ENCODE measurements at regions not wholly inside any gene's neighbourhood (a gene's known extent, or its start where the extent isn't known, plus 50 kb on each side); places are given as distances from the start of the nearest gene placed in this dataset.

DNA sequence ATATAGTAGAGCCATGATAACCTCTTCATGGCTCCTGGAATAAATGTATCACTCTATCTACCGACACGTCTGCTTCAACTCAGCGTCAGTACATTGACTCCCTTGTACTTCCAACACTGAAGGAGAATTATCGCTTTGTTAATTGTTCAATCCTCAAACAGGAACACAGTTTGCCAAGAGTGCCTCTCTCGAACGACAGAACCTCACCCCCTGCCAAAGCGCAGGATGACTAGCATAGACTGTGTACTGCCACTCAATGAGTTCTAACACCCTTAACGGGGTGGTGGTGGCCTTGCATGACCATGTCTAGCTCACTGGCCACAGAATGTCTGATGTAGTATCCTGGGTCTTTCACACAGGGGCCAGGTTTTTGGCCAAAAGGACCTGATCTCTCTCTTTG is 81.4 kb upstream of the HEY2 start:
- no peak for DNase-seq

DNA sequence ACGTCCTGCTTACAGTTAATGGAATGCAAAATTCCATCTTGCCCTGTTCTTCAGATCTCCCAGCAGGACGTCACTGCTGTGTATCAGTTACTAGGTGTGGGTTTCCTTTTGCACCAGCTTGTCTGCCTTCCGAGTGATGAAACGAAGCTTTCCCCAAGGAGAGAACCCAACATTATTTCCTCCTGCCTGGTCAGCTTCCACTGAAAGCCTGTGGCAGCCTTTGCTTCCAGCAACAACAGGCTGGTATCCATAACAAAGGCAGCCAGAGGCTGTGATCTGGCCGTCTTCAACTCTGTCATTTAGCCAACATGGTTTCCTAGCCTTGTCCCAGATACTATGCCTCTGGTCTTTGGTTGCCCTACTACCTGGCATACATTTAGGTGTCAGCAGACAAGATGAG is 78.9 kb upstream of the HEY2 start:
- DNase-seq: no peak

DNA sequence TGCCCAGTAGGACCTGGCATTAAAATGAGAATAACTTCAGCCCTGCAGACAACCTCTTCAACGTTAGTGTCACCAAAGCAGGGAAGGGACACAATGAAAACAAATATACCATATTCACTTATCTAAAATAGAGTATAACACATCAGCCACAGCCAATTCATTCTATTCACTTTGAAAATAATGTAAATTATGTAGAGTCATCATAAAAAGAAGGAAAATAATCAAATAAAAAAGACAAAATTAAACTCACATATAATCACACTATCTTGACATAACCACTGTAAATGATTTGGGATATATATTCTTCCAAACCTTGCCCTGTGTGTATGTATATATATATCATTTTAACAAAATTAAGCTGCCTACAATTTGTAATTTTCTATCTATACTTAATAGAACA is 78.1 kb upstream of the HEY2 start:
- DNase-seq: no peak

- DNase-seq: no peak
Measured at GRCh38 chr6:125674230-125674629, 75.2 kb upstream of the HEY2 start.

DNA sequence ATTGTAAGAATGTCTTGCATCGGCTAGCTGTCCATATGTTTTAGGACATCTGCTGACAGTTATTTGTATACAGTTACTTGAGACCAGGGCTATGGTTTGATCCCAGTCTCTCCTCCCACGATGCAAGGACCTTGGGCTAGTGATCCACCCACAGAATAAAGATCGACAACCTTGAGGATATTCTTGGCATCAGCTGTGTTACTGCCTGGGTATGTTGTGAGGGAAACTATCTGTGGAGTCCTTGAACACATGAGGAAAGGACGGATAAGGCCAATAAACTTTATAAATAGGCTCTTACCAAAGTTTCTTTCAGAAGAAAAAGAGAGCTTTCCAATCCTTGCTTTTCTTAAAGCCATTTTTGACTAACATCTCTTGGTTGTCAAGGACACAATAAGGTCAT is 70.8 kb upstream of the HEY2 start:
- no peak for DNase-seq

GRCh38 chr6:125679128-125679527 is 70.3 kb upstream of the HEY2 start:
- no peak for DNase-seq

- no peak for DNase-seq
Measured at GRCh38 chr6:125679651-125680050, 69.8 kb upstream of the HEY2 start.

GRCh38 chr6:125682939-125683338 is 66.5 kb upstream of the HEY2 start:
- no peak for DNase-seq

GRCh38 chr6:125688138-125688537 is 61.3 kb upstream of the HEY2 start:
- no peak for DNase-seq

DNA sequence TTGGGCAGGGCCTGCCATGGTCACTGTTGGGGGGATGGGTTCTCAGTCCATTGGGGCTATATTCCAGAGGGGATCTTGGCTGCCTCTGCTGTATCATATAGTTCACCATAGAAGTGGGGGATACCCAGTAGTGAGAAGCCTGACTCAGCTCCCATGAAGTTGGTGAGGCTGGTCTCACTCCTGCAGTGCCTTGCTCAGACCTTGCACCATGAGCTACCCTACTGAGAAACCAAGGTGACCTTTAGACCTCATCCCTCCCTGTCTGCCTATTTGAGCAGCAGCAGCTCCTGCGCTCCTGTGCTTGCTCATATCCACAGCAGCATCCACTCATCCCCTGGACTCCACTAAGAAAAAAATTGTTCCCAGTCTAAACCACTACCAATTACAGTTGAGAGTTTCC is 56.0 kb upstream of the HEY2 start:
- DNase-seq: no peak

- DNase-seq: no peak
Measured at GRCh38 chr6:125699591-125699990, 49.8 kb upstream of the HEY2 start.

All from NCI-H2081 treated with DMSO at 0.1 percent for 48 hours (cell line).